GM12891 (cell line): ENCODE measurements at regions not wholly inside any gene's neighbourhood (a gene's known extent, or its start where the extent isn't known, plus 50 kb on each side); places are given as distances from the start of the nearest gene placed in this dataset.

Experiments used
- DNase-seq: peaks from one replicate; pipeline ENCODE4 v3.0.0; 2011; ENCODE audit warnings: low spot score; ENCODE audit not compliant: insufficient read length
- FAIRE-seq: peaks from 2 replicates; lab custom pipeline; 2011; peaks lifted over from hg19 to GRCh38; lab: Jason Lieb, UNC
- PAX5 ChIP-seq: IDR thresholded peaks from 2 replicates; pipeline ENCODE4 v1.6.1; 2011; ENCODE audit warnings: low read length, moderate library complexity, mild to moderate bottlenecking; ENCODE audit not compliant: insufficient read depth, severe bottlenecking
- POLR2A ChIP-seq: IDR thresholded peaks from 2 replicates; pipeline ENCODE4 v1.6.1; 2011; ENCODE audit warnings: low read depth, low read length, control low read depth
- POLR2AphosphoS5 ChIP-seq: IDR thresholded peaks from 2 replicates; pipeline ENCODE4 v1.6.1; 2011; ENCODE audit warnings: low read depth, low read length, control low read depth
- POU2F2 ChIP-seq: IDR thresholded peaks from 2 replicates; pipeline ENCODE4 v1.6.1; 2011; ENCODE audit warnings: low read depth, mild to moderate bottlenecking, control low read depth, low read length, moderate library complexity
- SPI1 ChIP-seq: IDR thresholded peaks from 2 replicates; pipeline ENCODE4 v1.6.1; 2011; ENCODE audit warnings: low read depth, low read length, control low read depth
- TAF1 ChIP-seq: IDR thresholded peaks from 2 replicates; pipeline ENCODE4 v1.6.1; 2011; ENCODE audit warnings: low read depth, low read length, control low read depth

DNA sequence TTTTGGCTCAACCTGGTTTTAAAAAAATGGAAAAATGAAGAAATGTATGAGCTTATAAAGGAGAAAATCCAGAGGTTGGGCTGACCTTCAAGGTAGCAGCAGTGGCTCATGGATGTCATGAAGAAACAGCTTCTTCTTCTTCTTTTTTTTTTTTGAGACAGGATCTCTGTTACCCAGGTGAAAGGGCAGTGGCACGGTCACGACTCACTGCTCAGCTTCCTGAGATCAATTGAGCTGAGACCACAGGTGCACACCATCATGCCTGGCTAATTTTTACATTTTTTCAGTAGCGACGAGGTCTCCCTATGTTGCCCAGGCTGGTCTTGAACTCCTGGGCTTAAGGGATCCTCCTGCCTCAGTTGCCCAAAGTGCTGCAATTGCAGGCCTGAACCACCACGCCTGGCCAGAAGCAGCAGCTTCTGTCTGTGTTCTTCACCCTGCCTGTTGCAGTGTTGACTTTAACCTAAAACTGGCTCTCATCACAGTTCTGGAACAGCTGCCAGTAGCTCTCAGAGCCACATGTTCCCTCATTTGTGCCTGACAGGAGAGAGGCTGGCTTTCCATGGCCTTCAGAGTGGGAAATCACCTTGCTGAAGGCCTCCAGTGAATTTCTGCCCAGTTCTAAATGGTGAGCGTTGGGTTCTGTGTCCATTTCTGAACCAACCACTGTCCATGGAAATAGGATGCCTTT is 117.7 kb downstream of the PFKFB3 start:
- no peak for DNase-seq
- peak; percentile 90 for FAIRE-seq

GRCh38 chr10:6321880-6322279 is 119.1 kb downstream of the PFKFB3 start:
- DNase-seq (no peak), FAIRE-seq (no peak)
- TF ChIP-seq TAF1: no peak
- TF ChIP-seq PAX5: no peak
- TF ChIP-seq POLR2A: no peak
- TF ChIP-seq POU2F2: no peak
- TF ChIP-seq SPI1: no peak
- TF ChIP-seq POLR2AphosphoS5: no peak

More for the DNA sequence above, 117.7 kb downstream of the PFKFB3 start:
- TF ChIP-seq PAX5: peak; percentile 82
- TF ChIP-seq SPI1: no peak
- no peak for TF ChIP-seq POU2F2

DNA sequence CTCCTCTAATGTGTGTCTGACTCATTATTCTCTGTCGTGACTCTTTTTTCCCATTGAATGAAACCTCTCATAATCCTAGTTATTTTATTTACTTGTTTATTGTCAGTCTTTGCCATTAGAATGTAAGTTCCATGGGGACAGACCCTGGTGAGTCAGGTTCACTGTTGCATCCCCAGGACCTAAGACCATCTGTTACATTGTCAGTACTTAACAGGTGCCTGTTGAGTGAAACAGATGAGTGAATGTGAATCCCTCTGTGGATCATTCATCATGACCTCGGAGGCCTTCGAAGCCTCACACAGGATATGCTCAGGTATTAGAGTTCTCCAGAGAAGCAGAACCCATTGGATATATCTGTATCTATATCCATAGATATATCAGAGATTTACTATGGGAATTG is 120.1 kb downstream of the PFKFB3 start:
- TF ChIP-seq PAX5 (no peak), TAF1 (no peak), SPI1 (no peak), POLR2A (no peak), POLR2AphosphoS5 (no peak), POU2F2 (no peak)
- no peak for DNase-seq
- FAIRE-seq: no peak

GRCh38 chr10:6327961-6328698 is 125.4 kb downstream of the PFKFB3 start:
- DNase-seq (no peak), FAIRE-seq (no peak)
- TF ChIP-seq POLR2A: no peak
- TF ChIP-seq PAX5: no peak
- no peak for TF ChIP-seq TAF1
- TF ChIP-seq POU2F2: no peak
- no peak for TF ChIP-seq SPI1
- no peak for TF ChIP-seq POLR2AphosphoS5

DNA sequence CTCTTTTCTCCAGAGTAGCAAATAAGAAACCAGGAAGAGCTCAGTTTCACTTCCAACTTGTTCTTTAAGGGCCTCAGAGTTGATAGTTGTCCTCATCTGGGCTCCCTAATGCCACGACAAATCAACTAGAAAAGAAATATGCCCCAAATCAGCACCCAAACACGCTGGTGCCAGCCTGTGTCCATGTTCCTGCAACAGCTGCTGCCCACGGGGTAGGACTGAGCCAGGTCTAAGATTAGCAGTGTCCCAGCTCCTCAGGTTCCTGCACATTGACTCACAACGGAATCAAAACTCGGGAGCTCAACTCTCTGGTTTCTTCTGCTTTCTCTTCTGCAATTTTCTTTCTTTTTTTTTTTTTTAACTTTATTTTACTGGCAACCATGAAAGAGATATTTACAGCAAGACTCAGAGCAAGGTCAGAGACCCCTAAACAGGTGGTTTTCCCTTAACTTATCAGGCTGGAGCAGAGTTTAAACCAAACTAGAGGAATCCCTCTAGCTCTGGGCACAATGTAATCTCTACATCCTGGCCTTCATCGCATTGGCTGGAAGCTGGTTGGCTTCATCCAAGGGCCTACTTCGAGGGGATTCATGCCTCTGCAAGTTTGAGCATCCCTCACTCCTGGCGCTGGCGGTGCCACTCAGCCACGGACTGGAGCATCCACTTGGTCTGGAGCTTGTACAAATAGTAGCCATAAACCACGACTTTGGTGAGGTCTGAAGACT is 126.1 kb downstream of the PFKFB3 start:
- FAIRE-seq: no peak
- no peak for DNase-seq
- TF ChIP-seq POLR2A (no peak), TAF1 (no peak), POLR2AphosphoS5 (no peak), POU2F2 (no peak), PAX5 (no peak), SPI1 (no peak)

DNA sequence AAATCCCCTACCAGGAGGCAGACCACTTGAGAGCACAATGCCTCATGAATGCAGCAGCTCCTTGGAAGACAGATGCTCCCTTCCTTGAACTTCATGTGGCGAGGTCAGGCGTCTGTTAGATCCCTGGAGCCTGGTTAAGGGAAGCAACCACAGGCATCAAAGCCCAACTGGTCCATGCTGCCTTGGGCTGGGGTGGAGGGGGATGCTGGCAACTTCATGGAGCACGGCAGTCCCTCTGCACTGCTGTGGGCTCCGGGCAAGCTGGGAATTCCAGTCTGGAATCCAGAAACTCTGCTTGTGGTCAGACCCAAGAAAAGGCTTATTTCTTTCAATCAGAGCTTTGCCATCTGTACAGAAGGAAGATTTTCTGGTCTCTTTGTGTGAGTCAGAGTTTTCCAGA is 130.4 kb downstream of the PFKFB3 start:
- DNase-seq (no peak), FAIRE-seq (no peak)
- TF ChIP-seq SPI1 (no peak), TAF1 (no peak), PAX5 (no peak), POLR2A (no peak), POU2F2 (no peak), POLR2AphosphoS5 (no peak)

DNA sequence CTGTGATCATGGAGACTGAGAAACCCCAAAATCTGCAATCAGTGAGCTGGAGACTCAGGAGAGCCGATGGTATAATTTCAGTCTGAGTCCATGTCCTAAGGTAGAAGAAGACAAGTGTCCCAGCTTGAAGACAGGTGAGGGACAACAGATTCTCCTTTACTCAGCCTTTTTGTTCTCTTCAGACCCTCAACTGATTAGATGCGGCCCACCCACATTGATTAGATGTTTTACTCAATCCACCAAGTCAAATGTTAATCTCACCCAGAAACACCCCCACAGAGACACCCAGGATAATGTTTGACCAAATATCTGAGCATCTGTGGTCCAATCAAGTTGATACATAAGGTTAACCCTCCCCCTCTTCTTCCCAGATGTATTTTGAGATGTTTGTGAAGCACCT is 131.2 kb downstream of the PFKFB3 start:
- TF ChIP-seq POLR2AphosphoS5 (no peak), PAX5 (no peak), POLR2A (no peak), SPI1 (no peak), TAF1 (no peak), POU2F2 (no peak)
- no peak for DNase-seq
- FAIRE-seq: no peak

- DNase-seq (no peak), FAIRE-seq (no peak)
- no peak for TF ChIP-seq POLR2AphosphoS5
- TF ChIP-seq TAF1: no peak
- TF ChIP-seq POLR2A: no peak
- TF ChIP-seq SPI1: no peak
- no peak for TF ChIP-seq POU2F2
- no peak for TF ChIP-seq PAX5
These were observed 133.3 kb downstream of the PFKFB3 start for GRCh38 chr10:6336016-6336415.

- no peak for FAIRE-seq
- DNase-seq: no peak
- TF ChIP-seq POLR2A (no peak), SPI1 (no peak), TAF1 (no peak), POLR2AphosphoS5 (no peak), PAX5 (no peak)
These were observed 134.7 kb downstream of the PFKFB3 start for GRCh38 chr10:6337382-6337781.

GRCh38 chr10:6338361-6338760 is 135.6 kb downstream of the PFKFB3 start:
- TF ChIP-seq SPI1 (no peak), PAX5 (no peak), TAF1 (no peak), POLR2A (no peak), POU2F2 (no peak), POLR2AphosphoS5 (no peak)
- no peak for FAIRE-seq
- DNase-seq: no peak
